Osteoblast (primary cell): ENCODE measurements at regions not wholly inside any gene's neighbourhood (a gene's known extent, or its start where the extent isn't known, plus 50 kb on each side); places are given as distances from the start of the nearest gene placed in this dataset.

Experiments
- DNase-seq: peaks from one replicate; pipeline ENCODE4 v3.0.0; 2011; ENCODE audit warnings: low spot score, mixed read lengths; ENCODE audit not compliant: insufficient read length; ENCODE audit errors: missing footprints
- H2AFZ ChIP-seq: 2 replicates; pipeline ENCODE4 v1.6.0; 2011; ENCODE audit warnings: mild to moderate bottlenecking, low read length
- H3K27ac ChIP-seq: 2 replicates; pipeline ENCODE4 v1.5.1; 2011; ENCODE audit warnings: mild to moderate bottlenecking, low read depth, low read length, moderate library complexity
- H3K27me3 ChIP-seq: 2 replicates; pipeline ENCODE4 v1.6.0; 2012; ENCODE audit warnings: mild to moderate bottlenecking, control low read depth, inconsistent platforms, low read length, moderate library complexity; ENCODE audit not compliant: insufficient read depth
- H3K36me3 ChIP-seq: 2 replicates; pipeline ENCODE4 v1.5.1; 2011; ENCODE audit warnings: mild to moderate bottlenecking, low read length, control low read depth, moderate library complexity; ENCODE audit not compliant: insufficient read depth
- H3K4me1 ChIP-seq: 2 replicates; pipeline ENCODE4 v1.5.1; 2011; ENCODE audit warnings: mild to moderate bottlenecking, low read length, control low read depth, moderate library complexity; ENCODE audit not compliant: insufficient read depth
- H3K4me2 ChIP-seq: 2 replicates; pipeline ENCODE4 v1.6.0; 2011; ENCODE audit warnings: mild to moderate bottlenecking, low read length; ENCODE audit not compliant: insufficient read depth
- H3K4me3 ChIP-seq: fragments of 200-600 bp; sonication (generic); 3 replicates; pipeline ENCODE4 v1.5.1; 2012; ENCODE audit warnings: mild to moderate bottlenecking, low read length, inconsistent platforms; ENCODE audit not compliant: insufficient read depth
- H3K79me2 ChIP-seq: 2 replicates; pipeline ENCODE4 v1.6.0; 2012; ENCODE audit warnings: mild to moderate bottlenecking, low read length, control low read depth, inconsistent platforms; ENCODE audit not compliant: insufficient read depth
- H3K9me3 ChIP-seq: 2 replicates; pipeline ENCODE4 v1.5.1; 2011; ENCODE audit warnings: low read depth, low read length, control low read depth
- H4K20me1 ChIP-seq: 2 replicates; pipeline ENCODE4 v1.6.0; 2012; ENCODE audit warnings: mild to moderate bottlenecking, low read length, control low read depth; ENCODE audit not compliant: insufficient read depth
- CTCF ChIP-seq: IDR thresholded peaks from 2 replicates; pipeline ENCODE4 v1.5.1; 2011; ENCODE audit warnings: mild to moderate bottlenecking, low read depth, low read length, moderate library complexity; ENCODE audit errors: extremely low read depth

- no peak overlapping the region for H3K4me2 ChIP-seq
- no peaks in the 10 kb centered on the region for H3K36me3 ChIP-seq
- H3K79me2 ChIP-seq: no peaks in the 10 kb centered on the region
- no peaks in the 10 kb centered on the region for H3K4me1 ChIP-seq
- H4K20me1 ChIP-seq: no peaks in the 10 kb centered on the region
- H3K27ac ChIP-seq: no peak overlapping the region
- TF ChIP-seq CTCF: no peak
- H3K27me3 ChIP-seq: peaks cover 3% of the 10 kb centered on the region
- H3K4me3 ChIP-seq: no peak overlapping the region
- no peaks in the 10 kb centered on the region for H3K9me3 ChIP-seq
- H2AFZ ChIP-seq: no peak overlapping the region
- DNase-seq: no peak
These were observed 162.8 kb upstream of the SNX19 start for GRCh38 chr11:131079036-131079435.

- H3K27me3 ChIP-seq: no peaks in the 10 kb centered on the region
- no peaks in the 10 kb centered on the region for H4K20me1 ChIP-seq
- H3K9me3 ChIP-seq: no peaks in the 10 kb centered on the region
- H3K4me2 ChIP-seq: no peak overlapping the region
- DNase-seq: no peak
- no peak for TF ChIP-seq CTCF
- H3K27ac ChIP-seq: no peak overlapping the region
- no peak overlapping the region for H3K4me3 ChIP-seq
- no peaks in the 10 kb centered on the region for H3K36me3 ChIP-seq
- no peak overlapping the region for H2AFZ ChIP-seq
- no peaks in the 10 kb centered on the region for H3K4me1 ChIP-seq
- H3K79me2 ChIP-seq: no peaks in the 10 kb centered on the region
These were observed 173.5 kb upstream of the SNX19 start for GRCh38 chr11:131089727-131090245.

- Histone ChIP-seq H2AFZ (no peak overlapping the region), H3K9me3 (no peaks in the 10 kb centered on the region), H3K36me3 (no peaks in the 10 kb centered on the region), H3K79me2 (no peaks in the 10 kb centered on the region), H3K27me3 (no peaks in the 10 kb centered on the region), H3K4me2 (no peak overlapping the region), H3K27ac (no peak overlapping the region), H4K20me1 (no peaks in the 10 kb centered on the region), H3K4me1 (no peaks in the 10 kb centered on the region), H3K4me3 (no peak overlapping the region)
- no peak for DNase-seq
- no peak for TF ChIP-seq CTCF
These were observed 176.2 kb upstream of the SNX19 start for GRCh38 chr11:131092469-131092868.

GRCh38 chr11:131094827-131095226 is 178.5 kb upstream of the SNX19 start:
- no peak for TF ChIP-seq CTCF
- Histone ChIP-seq H3K4me3 (no peak overlapping the region), H3K4me2 (no peak overlapping the region), H3K9me3 (no peaks in the 10 kb centered on the region), H3K36me3 (no peaks in the 10 kb centered on the region), H3K27ac (no peak overlapping the region), H3K4me1 (no peaks in the 10 kb centered on the region), H2AFZ (no peak overlapping the region), H4K20me1 (no peaks in the 10 kb centered on the region), H3K79me2 (no peaks in the 10 kb centered on the region), H3K27me3 (no peaks in the 10 kb centered on the region)
- DNase-seq: no peak
